SK-N-SH (cell line): ENCODE measurements at regions not wholly inside any gene's neighbourhood (a gene's known extent, or its start where the extent isn't known, plus 50 kb on each side); places are given as distances from the start of the nearest gene placed in this dataset.

ENCODE experiments used
- CTCF ChIA-PET: fragments of 300-600, 350-600 bp; formaldehyde crosslinking; extraction: SDS; loops from one replicate; lab custom pipeline; 2021; lab: Yijun Ruan, JAX
- POLR2A ChIA-PET: fragments of 350-600 bp; sonication (Branson Sonifier 250); formaldehyde crosslinking; extraction: SDS; loops from one replicate; lab custom pipeline; 2020; ENCODE audit warnings: antibody characterized with exemption, inconsistent platforms; lab: Yijun Ruan, JAX
- DNase-seq: peaks from one replicate; pipeline ENCODE4 v3.0.0; 2012
- H2AFZ ChIP-seq: fragments of 200-600 bp; sonication (generic); 2 replicates; pipeline ENCODE4 v1.8.1; 2016; ENCODE audit warnings: antibody characterized with exemption, mild to moderate bottlenecking, low read depth
- H3F3A ChIP-seq: fragments of 200-600 bp; sonication (generic); replicated peaks from 2 replicates; pipeline ENCODE3; 2016; ENCODE audit warnings: antibody characterized with exemption, mild to moderate bottlenecking; ENCODE audit not compliant: insufficient read depth
- H3K27ac ChIP-seq, 2 experiments: fragments of 200-500 bp in 1 of 2; fragments of 200-600 bp in 1 of 2; sonication (Bioruptor generic) in 1 of 2; sonication (generic), shearing (Covaris generic) in 1 of 2; 2 replicates each; pipeline versions ENCODE4 v1.5.1 to v1.6.1; 2014 to 2016; ENCODE audit warnings: low read depth in 2 of 2, inconsistent platforms in 1 of 2, low read length in 1 of 2, mild to moderate bottlenecking in 1 of 2, mixed read lengths in 1 of 2
- H3K27me3 ChIP-seq: fragments of 200-600 bp; sonication (generic), shearing (Covaris generic); 2 replicates; pipeline ENCODE4 v1.6.1; 2016; ENCODE audit warnings: mixed run types; ENCODE audit not compliant: insufficient read depth
- H3K36me3 ChIP-seq, 2 experiments: fragments of 200-500 bp in 1 of 2; fragments of 200-600 bp in 1 of 2; sonication (Bioruptor generic) in 1 of 2; sonication (generic) in 1 of 2; replicated peaks in 1 of 2; 2 replicates each; pipeline versions ENCODE3 to v1.5.1; 2014 to 2016; ENCODE audit warnings: low read length in 1 of 2, mild to moderate bottlenecking in 1 of 2; ENCODE audit not compliant: insufficient read depth in 2 of 2, control insufficient read depth in 1 of 2
- H3K4me1 ChIP-seq, 2 experiments: fragments of 200-500 bp in 1 of 2; fragments of 200-600 bp in 1 of 2; sonication (Bioruptor generic) in 1 of 2; sonication (generic), shearing (Covaris generic) in 1 of 2; 2 replicates each; pipeline versions ENCODE4 v1.5.1 to v1.6.1; 2014 to 2016; ENCODE audit warnings: low read depth in 1 of 2, low read length in 1 of 2, mixed run types in 1 of 2; ENCODE audit not compliant: insufficient read depth in 2 of 2, control insufficient read depth in 1 of 2
- H3K4me2 ChIP-seq: fragments of 200-600 bp; sonication (generic), shearing (Covaris generic); 2 replicates; pipeline ENCODE4 v1.6.1; 2017; ENCODE audit warnings: mixed run types
- H3K4me3 ChIP-seq, 2 experiments: fragments of 200-500 bp in 1 of 2; fragments of 200-600 bp in 1 of 2; sonication (Bioruptor generic) in 1 of 2; sonication (generic), shearing (Covaris generic) in 1 of 2; 2 replicates each; pipeline versions ENCODE4 v1.5.1 to v1.8.1; 2014 to 2016; ENCODE audit warnings: low read depth in 2 of 2, inconsistent platforms in 1 of 2, low read length in 1 of 2, mild to moderate bottlenecking in 1 of 2, mixed read lengths in 1 of 2, moderate library complexity in 1 of 2
- H3K79me2 ChIP-seq: fragments of 200-600 bp; sonication (generic); 2 replicates; pipeline ENCODE4 v1.8.1; 2017; ENCODE audit warnings: mild to moderate bottlenecking; ENCODE audit not compliant: insufficient read depth
- H3K9ac ChIP-seq: fragments of 200-600 bp; sonication (generic); 2 replicates; pipeline ENCODE4 v1.6.1; 2017; ENCODE audit warnings: mixed run types
- H3K9me2 ChIP-seq: fragments of 200-600 bp; sonication (generic); 2 replicates; pipeline ENCODE4 v1.6.1; 2017; ENCODE audit warnings: mixed run types
- H3K9me3 ChIP-seq: fragments of 200-600 bp; sonication (generic); 2 replicates; pipeline ENCODE4 v1.6.1; 2017; ENCODE audit warnings: mixed run types, mild to moderate bottlenecking, moderate library complexity
- H4K20me1 ChIP-seq: fragments of 200-600 bp; sonication (generic); 2 replicates; pipeline ENCODE4 v1.6.1; 2017; ENCODE audit warnings: mild to moderate bottlenecking, mixed run types; ENCODE audit not compliant: insufficient read depth
- EP300 ChIP-seq, 2 experiments: IDR thresholded peaks; 2 replicates each; pipeline versions ENCODE4 v1.4.0 to v1.6.1; 2012; ENCODE audit warnings: borderline replicate concordance in 1 of 2, low read depth in 1 of 2, low read length in 1 of 2
- EZH2phosphoT487 ChIP-seq: fragments of 200-600 bp; sonication (generic); IDR thresholded peaks from 2 replicates; pipeline ENCODE4 v1.6.1; 2017; ENCODE audit warnings: low read depth, mixed run types, mild to moderate bottlenecking, antibody characterized with exemption, moderate library complexity, borderline replicate concordance
- GATA2 ChIP-seq: sonication (generic); formaldehyde crosslinking; IDR thresholded peaks from 2 replicates; pipeline ENCODE4 v1.5.0; 2020; ENCODE audit warnings: mild to moderate bottlenecking, missing genetic modification reagents
- IRF3 ChIP-seq: fragments of 150-350 bp; IDR thresholded peaks from 2 replicates; pipeline ENCODE4 v1.6.1; 2016; ENCODE audit warnings: mild to moderate bottlenecking, low read depth, low read length
- MEF2A ChIP-seq: IDR thresholded peaks from 2 replicates; pipeline ENCODE4 v1.4.0; 2012; ENCODE audit warnings: low read depth, borderline replicate concordance
- MXI1 ChIP-seq: IDR thresholded peaks from 2 replicates; pipeline ENCODE4 v1.6.1; 2012; ENCODE audit warnings: mild to moderate bottlenecking, low read depth, low read length, improper control_type of control experiment
- NFIC ChIP-seq: IDR thresholded peaks from 2 replicates; pipeline ENCODE4 v1.4.0; 2012; ENCODE audit warnings: borderline replicate concordance
- POLR2AphosphoS5 ChIP-seq: IDR thresholded peaks from 2 replicates; pipeline ENCODE4 v1.6.1; 2012; ENCODE audit warnings: low read depth, low read length
- RAD21 ChIP-seq: IDR thresholded peaks from 2 replicates; pipeline ENCODE4 v1.6.1; 2012; ENCODE audit warnings: mild to moderate bottlenecking, low read length
- RXRA ChIP-seq: IDR thresholded peaks from 2 replicates; pipeline ENCODE4 v1.4.0; 2012; ENCODE audit warnings: low read depth, mild to moderate bottlenecking, borderline replicate concordance
- SIN3A ChIP-seq: IDR thresholded peaks from 2 replicates; pipeline ENCODE4 v1.6.1; 2012; ENCODE audit warnings: low read depth, mild to moderate bottlenecking, low read length, moderate library complexity, borderline replicate concordance
- TCF12 ChIP-seq: IDR thresholded peaks from 2 replicates; pipeline ENCODE4 v1.4.0; 2012
- TEAD4 ChIP-seq: IDR thresholded peaks from 2 replicates; pipeline ENCODE4 v1.4.0; 2012; ENCODE audit warnings: mild to moderate bottlenecking, borderline replicate concordance; ENCODE audit not compliant: insufficient read depth
- WGBS: methylation state at CpG from one replicate; pipeline ENCODE4 v1.1.6; 2017; ENCODE audit warnings: low lambda C conversion rate; 5-methylcytosine and 5-hydroxymethylcytosine counted together
- TF ChIP-seq, protein P1 (sequence below): IDR thresholded peaks from 2 replicates; pipeline ENCODE4 v1.4.0; 2012; ENCODE audit warnings: low read depth
- TF ChIP-seq, protein P2 (sequence below): IDR thresholded peaks from 2 replicates; pipeline ENCODE4 v1.4.0; 2012; ENCODE audit warnings: low read depth, borderline replicate concordance

DNA sequence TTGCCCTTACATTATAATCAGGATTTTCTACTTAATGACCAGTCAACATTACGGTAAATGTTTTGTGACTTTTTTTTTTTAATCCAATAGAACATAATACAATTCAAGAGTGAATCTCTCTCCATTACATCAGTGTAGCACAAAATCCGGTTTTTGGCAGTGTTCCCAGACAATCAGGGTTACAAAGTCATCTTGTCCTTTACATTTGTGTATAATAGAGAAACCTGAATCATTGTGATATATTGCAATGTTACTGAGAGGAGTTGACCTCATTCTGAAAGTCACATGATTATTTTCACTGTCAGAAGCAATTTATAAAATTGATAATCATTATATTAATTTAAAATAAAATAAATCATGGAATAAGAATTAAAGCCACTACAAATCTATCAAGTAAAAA lies 1346.0 kb upstream of the SPRY2 start:
- WGBS, result 3% methylated on average over 2 of the region's 2 CpGs
- H2AFZ ChIP-seq, result no peak overlapping the region
- H3K79me2 ChIP-seq, result no peaks in the 10 kb centered on the region
- H3K9me3 ChIP-seq, result no peaks in the 10 kb centered on the region
- POLR2A ChIA-PET, result no interaction called here
- no peaks in the 10 kb centered on the region for H3K4me1 ChIP-seq
- H3K27me3 ChIP-seq, result no peaks in the 10 kb centered on the region
- no peak overlapping the region for H3K9ac ChIP-seq
- DNase-seq, result peak; percentile 2
- no peak overlapping the region for H3K4me3 ChIP-seq
- no peak overlapping the region for H3K27ac ChIP-seq
- TF ChIP-seq SIN3A, result no peak
- no peak for TF ChIP-seq RXRA
- TF ChIP-seq TEAD4, result no peak
- TF ChIP-seq MEF2A, result no peak
- no peak for TF ChIP-seq NFIC
- no peaks in the 10 kb centered on the region for H3K9me2 ChIP-seq
- CTCF ChIA-PET, result no interaction called here
- no peak overlapping the region for H3K4me2 ChIP-seq
- H3F3A ChIP-seq, result no peaks in the 10 kb centered on the region
- no peaks in the 10 kb centered on the region for H4K20me1 ChIP-seq
- H3K36me3 ChIP-seq, result no peaks in the 10 kb centered on the region

GRCh38 chr13:81683521-81683920 lies 1342.6 kb upstream of the SPRY2 start:
- 9% methylated on average over 4 of the region's 4 CpGs for WGBS
- Histone ChIP-seq H4K20me1 (no peaks in the 10 kb centered on the region), H3K36me3 (no peaks in the 10 kb centered on the region), H3K9me2 (no peaks in the 10 kb centered on the region), H3K79me2 (no peaks in the 10 kb centered on the region), H2AFZ (no peak overlapping the region), H3K9ac (no peak overlapping the region), H3K4me1 (no peaks in the 10 kb centered on the region), H3K4me2 (no peak overlapping the region)
- CTCF ChIA-PET, result no interaction called here
- POLR2A ChIA-PET, result no interaction called here
- no peak for DNase-seq
- TF ChIP-seq GATA2 (CRISPR knock-in tag) (no peak), RAD21 (no peak), POLR2AphosphoS5 (no peak), EP300 (IDR thresholded peaks at IDR 0.05; ENCODE audit: borderline replicate concordance in 1 of 2, low read depth in 1 of 2, low read length in 1 of 2) (no peak), TCF12 (no peak), IRF3 (no peak), MXI1 (no peak), SIN3A (no peak), EZH2phosphoT487 (no peak), NFIC (no peak)
- TF ChIP-seq, protein P1, sequence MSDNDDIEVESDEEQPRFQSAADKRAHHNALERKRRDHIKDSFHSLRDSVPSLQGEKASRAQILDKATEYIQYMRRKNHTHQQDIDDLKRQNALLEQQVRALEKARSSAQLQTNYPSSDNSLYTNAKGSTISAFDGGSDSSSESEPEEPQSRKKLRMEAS, result no peak
- TF ChIP-seq, protein P2, sequence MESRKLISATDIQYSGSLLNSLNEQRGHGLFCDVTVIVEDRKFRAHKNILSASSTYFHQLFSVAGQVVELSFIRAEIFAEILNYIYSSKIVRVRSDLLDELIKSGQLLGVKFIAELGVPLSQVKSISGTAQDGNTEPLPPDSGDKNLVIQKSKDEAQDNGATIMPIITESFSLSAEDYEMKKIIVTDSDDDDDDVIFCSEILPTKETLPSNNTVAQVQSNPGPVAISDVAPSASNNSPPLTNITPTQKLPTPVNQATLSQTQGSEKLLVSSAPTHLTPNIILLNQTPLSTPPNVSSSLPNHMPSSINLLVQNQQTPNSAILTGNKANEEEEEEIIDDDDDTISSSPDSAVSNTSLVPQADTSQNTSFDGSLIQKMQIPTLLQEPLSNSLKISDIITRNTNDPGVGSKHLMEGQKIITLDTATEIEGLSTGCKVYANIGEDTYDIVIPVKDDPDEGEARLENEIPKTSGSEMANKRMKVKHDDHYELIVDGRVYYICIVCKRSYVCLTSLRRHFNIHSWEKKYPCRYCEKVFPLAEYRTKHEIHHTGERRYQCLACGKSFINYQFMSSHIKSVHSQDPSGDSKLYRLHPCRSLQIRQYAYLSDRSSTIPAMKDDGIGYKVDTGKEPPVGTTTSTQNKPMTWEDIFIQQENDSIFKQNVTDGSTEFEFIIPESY, result no peak
- TF ChIP-seq, all 33 proteins: peak for 0
- H3K9me3 ChIP-seq, result no peaks in the 10 kb centered on the region
- no peaks in the 10 kb centered on the region for H3K27me3 ChIP-seq
- no peak overlapping the region for H3K27ac ChIP-seq
- H3K4me3 ChIP-seq, result no peak overlapping the region
- H3F3A ChIP-seq, result no peaks in the 10 kb centered on the region
